Loucy (cell line): ENCODE measurements at regions not wholly inside any gene's neighbourhood (a gene's known extent, or its start where the extent isn't known, plus 50 kb on each side); places are given as distances from the start of the nearest gene placed in this dataset.

Experiments used
- H2AFZ ChIP-seq: fragments of 200-600 bp; sonication (generic); 2 replicates; pipeline ENCODE4 v1.6.0; 2016; ENCODE audit warnings: antibody characterized with exemption, mild to moderate bottlenecking, low read length, moderate library complexity
- H3F3A ChIP-seq: fragments of 200-600 bp; 2 replicates; pipeline ENCODE4 v1.6.0; 2016; ENCODE audit warnings: antibody characterized with exemption, low read depth, mild to moderate bottlenecking
- H3K27me3 ChIP-seq: fragments of 200-600 bp; sonication (generic); 2 replicates; pipeline ENCODE4 v1.6.1; 2014; ENCODE audit warnings: low read length, mild to moderate bottlenecking; ENCODE audit not compliant: insufficient read depth, poor library complexity, severe bottlenecking
- H3K36me3 ChIP-seq: fragments of 200-600 bp; sonication (generic); 2 replicates; pipeline ENCODE4 v1.6.1; 2016; ENCODE audit warnings: low read length; ENCODE audit not compliant: insufficient read depth
- H3K4me1 ChIP-seq: fragments of 200-600 bp; sonication (generic); 2 replicates; pipeline ENCODE4 v1.5.1; 2014; ENCODE audit warnings: low read length, mild to moderate bottlenecking; ENCODE audit not compliant: insufficient read depth, poor library complexity, severe bottlenecking
- H3K4me2 ChIP-seq: fragments of 200-600 bp; sonication (generic); 2 replicates; pipeline ENCODE4 v1.6.0; 2014; ENCODE audit warnings: antibody characterized with exemption, low read length, low read depth, mild to moderate bottlenecking; ENCODE audit not compliant: poor library complexity, severe bottlenecking
- H3K4me3 ChIP-seq: fragments of 200-600 bp; sonication (generic); 2 replicates; pipeline ENCODE4 v1.5.1; 2014; ENCODE audit warnings: low read length, mild to moderate bottlenecking, mixed read lengths; ENCODE audit not compliant: poor library complexity, severe bottlenecking
- H3K79me2 ChIP-seq: fragments of 200-600 bp; sonication (generic); 2 replicates; pipeline ENCODE4 v1.6.1; 2014; ENCODE audit warnings: low read length; ENCODE audit not compliant: insufficient read depth
- H3K9ac ChIP-seq: fragments of 200-600 bp; sonication (generic); 2 replicates; pipeline ENCODE4 v1.6.0; 2014; ENCODE audit warnings: mild to moderate bottlenecking, low read depth, low read length, moderate library complexity; ENCODE audit not compliant: poor library complexity, severe bottlenecking
- H3K9me2 ChIP-seq: fragments of 200-600 bp; sonication (generic); replicated peaks from 2 replicates; pipeline ENCODE4 v1.6.1; 2016; ENCODE audit warnings: low read depth, low read length, mixed read lengths
- H3K9me3 ChIP-seq: fragments of 200-600 bp; sonication (generic); 2 replicates; pipeline ENCODE4 v1.6.1; 2014; ENCODE audit warnings: mild to moderate bottlenecking, antibody characterized with exemption, low read length, low read depth; ENCODE audit not compliant: insufficient read depth
- H4K20me1 ChIP-seq: fragments of 200-600 bp; sonication (generic); 2 replicates; pipeline ENCODE4 v1.6.0; 2014; ENCODE audit warnings: antibody characterized with exemption, low read length, mild to moderate bottlenecking; ENCODE audit not compliant: insufficient read depth, poor library complexity, severe bottlenecking
- EZH2phosphoT487 ChIP-seq: fragments of 200-600 bp; IDR thresholded peaks from 2 replicates; pipeline ENCODE4 v1.6.1; 2018; ENCODE audit warnings: antibody characterized with exemption, mild to moderate bottlenecking, moderate library complexity, borderline replicate concordance
- TF ChIP-seq, protein P1 (sequence below): fragments of 200-600 bp; sonication (generic); conservative IDR thresholded peaks from 2 replicates; pipeline ENCODE4 v1.5.1; 2014; ENCODE audit warnings: mild to moderate bottlenecking, antibody characterized with exemption, low read length

DNA sequence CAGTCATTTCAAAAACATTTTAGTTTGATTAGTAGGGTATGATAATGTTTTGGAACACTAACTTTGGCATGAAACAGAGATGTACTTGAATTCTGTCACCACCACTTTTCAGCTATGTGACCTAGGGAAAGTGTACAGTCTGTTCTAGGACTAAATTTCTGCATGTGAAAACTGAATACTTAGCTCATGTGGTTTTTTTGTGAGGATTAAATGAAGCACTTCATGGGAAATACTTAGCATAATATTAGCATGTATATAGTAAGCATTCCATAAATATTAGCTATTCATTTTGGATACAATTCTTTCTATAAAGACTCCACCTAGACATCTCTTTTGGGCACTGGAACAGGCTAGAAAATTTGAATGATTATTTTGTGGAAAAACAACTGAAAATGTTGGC lies 1379.4 kb downstream of the RPA4 start:
- no peaks in the 10 kb centered on the region for H3K9me2 ChIP-seq
- H3K4me3 ChIP-seq = no peak overlapping the region
- H4K20me1 ChIP-seq = no peaks in the 10 kb centered on the region
- H3F3A ChIP-seq = no peaks in the 10 kb centered on the region
- H3K9ac ChIP-seq = no peak overlapping the region
- no peak overlapping the region for H3K4me2 ChIP-seq
- H3K9me3 ChIP-seq = no peaks in the 10 kb centered on the region
- H3K36me3 ChIP-seq = no peaks in the 10 kb centered on the region
- no peaks in the 10 kb centered on the region for H3K27me3 ChIP-seq
- no peaks in the 10 kb centered on the region for H3K79me2 ChIP-seq
- no peaks in the 10 kb centered on the region for H3K4me1 ChIP-seq
- TF ChIP-seq, protein P1, sequence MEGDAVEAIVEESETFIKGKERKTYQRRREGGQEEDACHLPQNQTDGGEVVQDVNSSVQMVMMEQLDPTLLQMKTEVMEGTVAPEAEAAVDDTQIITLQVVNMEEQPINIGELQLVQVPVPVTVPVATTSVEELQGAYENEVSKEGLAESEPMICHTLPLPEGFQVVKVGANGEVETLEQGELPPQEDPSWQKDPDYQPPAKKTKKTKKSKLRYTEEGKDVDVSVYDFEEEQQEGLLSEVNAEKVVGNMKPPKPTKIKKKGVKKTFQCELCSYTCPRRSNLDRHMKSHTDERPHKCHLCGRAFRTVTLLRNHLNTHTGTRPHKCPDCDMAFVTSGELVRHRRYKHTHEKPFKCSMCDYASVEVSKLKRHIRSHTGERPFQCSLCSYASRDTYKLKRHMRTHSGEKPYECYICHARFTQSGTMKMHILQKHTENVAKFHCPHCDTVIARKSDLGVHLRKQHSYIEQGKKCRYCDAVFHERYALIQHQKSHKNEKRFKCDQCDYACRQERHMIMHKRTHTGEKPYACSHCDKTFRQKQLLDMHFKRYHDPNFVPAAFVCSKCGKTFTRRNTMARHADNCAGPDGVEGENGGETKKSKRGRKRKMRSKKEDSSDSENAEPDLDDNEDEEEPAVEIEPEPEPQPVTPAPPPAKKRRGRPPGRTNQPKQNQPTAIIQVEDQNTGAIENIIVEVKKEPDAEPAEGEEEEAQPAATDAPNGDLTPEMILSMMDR = no peak
- no peak for TF ChIP-seq EZH2phosphoT487
- H2AFZ ChIP-seq = no peak overlapping the region

- H3K4me2 ChIP-seq = no peak overlapping the region
These were observed 1406.0 kb downstream of the RPA4 start for GRCh38 chrX:98289726-98290125.

DNA sequence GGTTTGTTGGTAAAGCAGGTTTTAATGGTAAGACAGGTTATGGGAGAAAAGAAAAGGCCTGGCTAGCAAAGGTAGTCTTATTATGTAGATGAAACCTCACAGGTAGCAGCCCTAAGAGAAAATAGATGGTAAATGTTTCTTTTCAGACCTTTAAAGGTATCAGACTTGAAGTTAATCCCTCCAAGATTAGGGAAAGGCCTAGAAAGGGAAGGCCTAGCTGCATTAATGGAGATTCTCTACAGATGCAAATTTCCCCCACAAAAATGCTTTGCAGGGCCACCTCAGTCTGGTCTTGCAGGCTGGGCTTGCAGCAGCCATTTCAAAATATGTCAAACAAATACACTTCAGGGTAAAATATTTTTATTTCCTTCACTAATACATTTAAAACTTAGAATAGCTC lies 1410.6 kb downstream of the RPA4 start:
- Histone ChIP-seq H3K27me3 (no peaks in the 10 kb centered on the region), H3K4me2 (no peak overlapping the region), H2AFZ (no peak overlapping the region), H3F3A (no peaks in the 10 kb centered on the region), H3K36me3 (no peaks in the 10 kb centered on the region), H3K79me2 (no peaks in the 10 kb centered on the region), H3K9me3 (no peaks in the 10 kb centered on the region), H4K20me1 (no peaks in the 10 kb centered on the region), H3K9ac (no peak overlapping the region), H3K9me2 (no peaks in the 10 kb centered on the region), H3K4me1 (no peaks in the 10 kb centered on the region), H3K4me3 (no peak overlapping the region)
- TF ChIP-seq, protein P1 = no peak
- TF ChIP-seq EZH2phosphoT487 = no peak

More at GRCh38 chrX:98289726-98290125, 1406.0 kb downstream of the RPA4 start:
- TF ChIP-seq EZH2phosphoT487 = no peak
- TF ChIP-seq, protein P1 = no peak
- Histone ChIP-seq H3K4me3 (no peak overlapping the region), H3K9me3 (no peaks in the 10 kb centered on the region), H3K9me2 (no peaks in the 10 kb centered on the region), H4K20me1 (no peaks in the 10 kb centered on the region), H3K36me3 (no peaks in the 10 kb centered on the region), H3K9ac (no peak overlapping the region), H3K27me3 (no peaks in the 10 kb centered on the region), H3F3A (no peaks in the 10 kb centered on the region), H3K79me2 (no peaks in the 10 kb centered on the region), H3K4me1 (no peaks in the 10 kb centered on the region), H2AFZ (no peak overlapping the region)
